Glomerular visceral epithelial cell (primary cell): ENCODE measurements at regions not wholly inside any gene's neighbourhood (a gene's known extent, or its start where the extent isn't known, plus 50 kb on each side); places are given as distances from the start of the nearest gene placed in this dataset.

Experiments used
- DNase-seq: peaks from one replicate; pipeline ENCODE4 v3.0.0-alpha.2; 2016; ENCODE audit errors: extremely low spot score

GRCh38 chr4:38310446-38311043 is 350.3 kb downstream of the PTTG2 start:
- no peak for DNase-seq

- no peak for DNase-seq
Observed at GRCh38 chr4:38311495-38312126, 351.4 kb downstream of the PTTG2 start.

GRCh38 chr4:38313175-38313574 is 350.8 kb upstream of the KLF3 start:
- no peak for DNase-seq

- DNase-seq, result peak; percentile 33
Observed at GRCh38 chr4:38313999-38314561, 349.9 kb upstream of the KLF3 start.

GRCh38 chr4:38314663-38315062 is 349.3 kb upstream of the KLF3 start:
- no peak for DNase-seq

- no peak for DNase-seq
Observed at GRCh38 chr4:38315286-38315685, 348.7 kb upstream of the KLF3 start.

GRCh38 chr4:38316045-38316444 is 348.0 kb upstream of the KLF3 start:
- no peak for DNase-seq

GRCh38 chr4:38317041-38317674 is 346.8 kb upstream of the KLF3 start:
- DNase-seq, result no peak

GRCh38 chr4:38318737-38319455 is 345.1 kb upstream of the KLF3 start:
- peak; percentile 93 for DNase-seq

GRCh38 chr4:38319456-38320342 is 344.3 kb upstream of the KLF3 start:
- peak; percentile 89 for DNase-seq

GRCh38 chr4:38320343-38320695 is 343.7 kb upstream of the KLF3 start:
- no peak for DNase-seq

- DNase-seq, result no peak
Observed at GRCh38 chr4:38320833-38321232, 343.2 kb upstream of the KLF3 start.

GRCh38 chr4:38322714-38323113 is 341.3 kb upstream of the KLF3 start:
- peak; percentile 79 for DNase-seq

- peak; percentile 34 for DNase-seq
Observed at GRCh38 chr4:38323141-38323641, 340.8 kb upstream of the KLF3 start.

GRCh38 chr4:38324861-38325628 is 339.0 kb upstream of the KLF3 start:
- DNase-seq, result no peak

GRCh38 chr4:38325629-38325913 is 338.4 kb upstream of the KLF3 start:
- no peak for DNase-seq

- DNase-seq, result no peak
Observed at GRCh38 chr4:38326499-38326898, 337.5 kb upstream of the KLF3 start.

- DNase-seq, result no peak
Observed at GRCh38 chr4:38327174-38327573, 336.8 kb upstream of the KLF3 start.

- DNase-seq, result no peak
Observed at GRCh38 chr4:38328989-38329729, 334.8 kb upstream of the KLF3 start.

GRCh38 chr4:38330321-38330720 is 333.7 kb upstream of the KLF3 start:
- no peak for DNase-seq
